ENCODE measurements at regions not wholly inside any gene's neighbourhood (a gene's known extent, or its start where the extent isn't known, plus 50 kb on each side); places are given as distances from the start of the nearest gene placed in this dataset.

GRCh38 chr1:114234408-114235124, 80.9 kb upstream of the SYT6 start:
- Histone ChIP-seq H3K27me3 (ENCODE audit: control insufficient read depth, insufficient read depth, low read length, poor library complexity, severe bottlenecking) (peaks cover 10% of the 10 kb centered on the region), H3K27ac (ENCODE audit: low read depth, low read length) (no peak overlapping the region), H3K4me1 (ENCODE audit: control insufficient read depth, insufficient read depth, low read length) (no peaks in the 10 kb centered on the region), H3K9me3 (ENCODE audit: control insufficient read depth, low read length) (no peaks in the 10 kb centered on the region), H3K9ac (ENCODE audit: extremely low read depth, low read length, poor library complexity, severe bottlenecking) (no peak overlapping the region), H3K4me3 (ENCODE audit: low read length) (no peak overlapping the region), H3K36me3 (ENCODE audit: control insufficient read depth, insufficient read depth, low read length) (no peaks in the 10 kb centered on the region)
- TF ChIP-seq CTCF (conservative IDR thresholded peaks at IDR 0.05): no peak
- DNase-seq: no peak
- H3K4me3 Mint-ChIP-seq: no peak overlapping the region
- 92 to 94% methylated on average over 2 to 3 of the region's 3 CpGs for WGBS, 2 experiments (ENCODE audit: insufficient coverage in 1 of 2, insufficient read length in 1 of 2)
- peaks cover 21% of the 10 kb centered on the region for H3K27me3 Mint-ChIP-seq (ENCODE audit: insufficient read depth)
- H3K9me3 Mint-ChIP-seq: no peaks in the 10 kb centered on the region
- H3K36me3 Mint-ChIP-seq (ENCODE audit: low read depth): no peaks in the 10 kb centered on the region
- no peak overlapping the region for H3K27ac Mint-ChIP-seq
- no peaks in the 10 kb centered on the region for H3K4me1 Mint-ChIP-seq

- Mint-ChIP-seq H3K4me1 (no peaks in the 10 kb centered on the region), H3K36me3 (ENCODE audit: low read depth) (no peaks in the 10 kb centered on the region), H3K27ac (no peak overlapping the region), H3K27me3 (ENCODE audit: insufficient read depth) (peaks cover 27% of the 10 kb centered on the region), H3K9me3 (no peaks in the 10 kb centered on the region), H3K4me3 (no peak overlapping the region)
- no peak for DNase-seq
- TF ChIP-seq CTCF (conservative IDR thresholded peaks at IDR 0.05): no peak
- Histone ChIP-seq H3K4me1 (ENCODE audit: control insufficient read depth, insufficient read depth, low read length) (no peaks in the 10 kb centered on the region), H3K9me3 (ENCODE audit: control insufficient read depth, low read length) (no peaks in the 10 kb centered on the region), H3K27ac (ENCODE audit: low read depth, low read length) (no peak overlapping the region), H3K4me3 (ENCODE audit: low read length) (no peak overlapping the region), H3K9ac (ENCODE audit: extremely low read depth, low read length, poor library complexity, severe bottlenecking) (no peak overlapping the region), H3K36me3 (ENCODE audit: control insufficient read depth, insufficient read depth, low read length) (no peaks in the 10 kb centered on the region), H3K27me3 (ENCODE audit: control insufficient read depth, insufficient read depth, low read length, poor library complexity, severe bottlenecking) (peaks cover 17% of the 10 kb centered on the region)
- 75% methylated on average over 4 to 6 of the region's 6 CpGs for WGBS, 2 experiments (ENCODE audit: insufficient coverage in 1 of 2, insufficient read length in 1 of 2)
These were observed 79.0 kb upstream of the SYT6 start for GRCh38 chr1:114232691-114233090.

- Mint-ChIP-seq H3K4me1 (no peaks in the 10 kb centered on the region), H3K27me3 (ENCODE audit: insufficient read depth) (peaks cover 34% of the 10 kb centered on the region), H3K27ac (no peak overlapping the region), H3K4me3 (no peak overlapping the region), H3K9me3 (no peaks in the 10 kb centered on the region), H3K36me3 (ENCODE audit: low read depth) (no peaks in the 10 kb centered on the region)
- DNase-seq: no peak
- H3K4me3 ChIP-seq (ENCODE audit: low read length): no peak overlapping the region
- no peaks in the 10 kb centered on the region for H3K4me1 ChIP-seq (ENCODE audit: control insufficient read depth, insufficient read depth, low read length)
- H3K9me3 ChIP-seq (ENCODE audit: control insufficient read depth, low read length): no peaks in the 10 kb centered on the region
- peaks cover 17% of the 10 kb centered on the region for H3K27me3 ChIP-seq (ENCODE audit: control insufficient read depth, insufficient read depth, low read length, poor library complexity, severe bottlenecking)
- H3K36me3 ChIP-seq (ENCODE audit: control insufficient read depth, insufficient read depth, low read length): no peaks in the 10 kb centered on the region
- no peak overlapping the region for H3K27ac ChIP-seq (ENCODE audit: low read depth, low read length)
- TF ChIP-seq CTCF (conservative IDR thresholded peaks at IDR 0.05): no peak
- 83 to 89% methylated on average over 1 to 4 of the region's 4 CpGs for WGBS, 2 experiments (ENCODE audit: insufficient coverage in 1 of 2, insufficient read length in 1 of 2)
- H3K9ac ChIP-seq (ENCODE audit: extremely low read depth, low read length, poor library complexity, severe bottlenecking): no peak overlapping the region
These were observed 77.6 kb upstream of the SYT6 start for GRCh38 chr1:114231301-114231700.
